GM12874 (cell line): ENCODE measurements at regions not wholly inside any gene's neighbourhood (a gene's known extent, or its start where the extent isn't known, plus 50 kb on each side); places are given as distances from the start of the nearest gene placed in this dataset.

ENCODE experiments used
- CTCF ChIP-seq: IDR thresholded peaks from 2 replicates; pipeline ENCODE4 v1.5.1; 2011; ENCODE audit warnings: low read depth, mild to moderate bottlenecking, control low read depth, low read length, moderate library complexity; ENCODE audit not compliant: insufficient read depth

DNA sequence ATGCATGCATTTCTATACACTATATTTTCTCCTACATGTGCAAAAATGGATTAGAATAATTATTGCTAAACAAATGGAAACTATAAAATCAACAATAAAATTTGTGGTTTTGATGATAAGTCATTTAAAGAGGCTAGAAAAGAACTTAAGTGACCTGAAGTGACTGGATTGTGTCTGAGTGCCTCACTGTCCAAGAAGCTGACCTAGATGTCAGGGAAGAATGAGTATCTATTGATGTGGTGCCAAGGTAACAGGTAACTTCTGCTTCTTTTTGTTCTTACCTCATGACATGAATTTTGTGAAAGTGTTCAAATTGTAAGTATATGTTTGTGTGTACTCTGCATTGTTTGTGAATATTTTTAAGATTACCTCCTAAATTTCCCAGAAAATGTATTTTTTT lies 1623.9 kb upstream of the ACVR2A start:
- TF ChIP-seq CTCF: no peak

DNA sequence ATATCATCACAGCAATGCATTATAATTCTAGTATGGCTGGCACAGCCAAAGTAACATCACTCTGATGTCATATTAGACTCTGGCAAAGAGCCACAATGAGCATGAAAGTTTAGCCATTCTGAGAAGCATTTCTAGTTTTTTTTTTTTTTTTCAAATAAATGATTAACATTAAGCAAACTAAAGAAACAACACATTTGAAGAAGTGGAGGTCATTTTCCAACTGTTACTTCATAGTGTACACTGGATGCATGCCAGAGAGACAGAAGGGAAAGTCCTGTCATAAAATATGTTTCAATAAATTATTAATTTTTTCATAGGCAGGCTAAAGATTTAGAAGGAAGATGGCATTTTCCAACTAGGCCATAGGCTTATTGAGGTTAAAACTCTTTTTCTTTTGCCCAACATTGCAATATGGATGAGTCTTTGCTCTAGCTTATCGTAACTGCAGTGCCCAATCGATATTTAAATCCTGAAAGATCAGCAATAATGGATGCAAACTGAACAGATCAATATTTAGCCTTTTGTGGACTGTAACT lies 1630.4 kb upstream of the ACVR2A start:
- no peak for TF ChIP-seq CTCF

- TF ChIP-seq CTCF: no peak
Measured at GRCh38 chr2:146213674-146214073, 1631.2 kb upstream of the ACVR2A start.

GRCh38 chr2:146212602-146213001 lies 1632.2 kb upstream of the ACVR2A start:
- TF ChIP-seq CTCF: no peak

DNA sequence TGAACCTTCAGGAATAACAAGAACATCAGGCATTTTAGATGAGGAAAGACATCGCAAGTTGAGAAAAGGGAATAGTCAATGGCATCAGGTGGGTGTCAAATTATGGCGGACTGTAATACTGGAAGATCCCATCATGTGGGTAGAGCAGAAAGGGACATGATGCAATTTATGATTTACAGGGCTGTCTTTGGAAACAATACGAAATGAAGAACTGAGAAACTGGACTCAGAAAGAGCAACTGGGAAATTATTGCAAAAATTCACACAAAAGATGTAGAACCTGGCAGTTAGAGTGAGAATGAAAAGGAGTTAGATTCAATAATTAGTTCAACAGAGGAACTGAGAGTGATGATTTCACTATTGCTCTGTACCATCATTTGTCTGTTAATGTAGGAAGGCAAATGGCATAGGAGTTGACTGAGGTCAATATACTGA lies 1635.0 kb upstream of the ACVR2A start:
- no peak for TF ChIP-seq CTCF

DNA sequence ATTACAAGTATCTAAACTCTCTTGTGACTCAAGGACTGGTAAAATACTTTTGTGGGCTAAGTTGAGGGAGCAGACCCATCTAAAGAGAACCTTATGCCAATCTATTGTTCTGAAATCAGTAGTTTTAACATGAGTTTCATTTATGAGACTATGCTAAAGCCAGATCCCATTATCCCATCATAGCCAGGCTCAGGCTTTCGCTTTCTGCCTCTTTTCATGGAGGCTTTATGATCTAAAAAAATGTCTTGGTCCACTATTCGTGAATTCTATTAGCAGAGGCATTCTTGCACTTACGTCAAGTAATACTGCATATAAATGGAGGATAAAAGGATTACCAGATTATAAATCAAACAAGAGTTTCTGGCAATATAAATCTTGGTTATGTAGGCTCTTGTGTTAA lies 1636.9 kb upstream of the ACVR2A start:
- TF ChIP-seq CTCF: no peak

DNA sequence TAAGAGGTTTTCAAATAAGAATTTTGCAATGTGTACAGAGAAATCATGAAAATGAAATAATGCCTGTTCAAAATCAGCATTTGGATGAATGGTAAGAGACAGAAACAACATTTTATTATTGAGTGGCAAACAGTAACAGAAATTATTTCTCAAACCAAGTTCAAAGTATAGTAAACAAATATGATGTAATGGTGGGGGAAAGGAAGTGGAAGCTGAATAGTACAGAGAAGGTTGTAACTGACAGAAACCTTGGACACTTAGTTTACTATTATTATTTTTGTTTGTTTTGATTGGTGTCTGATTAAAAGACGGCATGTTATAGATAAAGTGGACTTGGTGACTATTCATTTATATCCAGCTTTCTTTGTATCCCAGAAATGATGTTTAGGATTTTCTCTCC lies 1637.4 kb upstream of the ACVR2A start:
- no peak for TF ChIP-seq CTCF

DNA sequence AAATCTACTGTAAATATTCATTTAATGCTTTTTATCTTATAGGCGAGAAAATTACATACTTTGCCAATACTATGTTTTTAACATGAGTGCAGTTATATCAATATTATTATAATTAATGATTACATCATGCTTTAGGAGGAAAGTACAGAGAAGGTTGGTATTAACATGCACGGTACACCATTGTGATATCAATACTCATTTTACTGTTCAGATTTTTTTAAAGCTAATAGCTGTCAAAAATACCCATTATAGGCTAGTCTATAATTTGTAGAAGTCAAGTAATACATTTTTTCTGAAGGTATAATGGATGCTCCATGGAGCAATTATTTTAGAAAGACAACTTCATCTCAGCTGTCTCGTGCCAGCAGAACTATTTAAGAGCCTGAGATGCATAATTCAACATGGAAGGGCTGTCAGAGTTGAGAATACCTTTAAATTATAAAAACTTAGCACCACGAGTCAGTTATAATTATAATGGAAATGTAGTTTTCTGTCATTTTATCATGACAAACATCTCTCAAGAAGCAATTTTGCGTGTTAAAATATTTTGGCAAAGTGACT lies 1641.7 kb upstream of the ACVR2A start:
- no peak for TF ChIP-seq CTCF
